DMS53 treated with DMSO at 0.1 percent for 48 hours (cell line): ENCODE measurements at regions not wholly inside any gene's neighbourhood (a gene's known extent, or its start where the extent isn't known, plus 50 kb on each side); places are given as distances from the start of the nearest gene placed in this dataset.
A peak's percentile ranks its signal among the peaks of the same experiment; 100 is the strongest.

ENCODE experiments used
- DNase-seq: peaks from one replicate; lab custom pipeline; 2025; ENCODE audit not compliant: unreplicated experiment; lab: John Stamatoyannopoulos, UW

DNA sequence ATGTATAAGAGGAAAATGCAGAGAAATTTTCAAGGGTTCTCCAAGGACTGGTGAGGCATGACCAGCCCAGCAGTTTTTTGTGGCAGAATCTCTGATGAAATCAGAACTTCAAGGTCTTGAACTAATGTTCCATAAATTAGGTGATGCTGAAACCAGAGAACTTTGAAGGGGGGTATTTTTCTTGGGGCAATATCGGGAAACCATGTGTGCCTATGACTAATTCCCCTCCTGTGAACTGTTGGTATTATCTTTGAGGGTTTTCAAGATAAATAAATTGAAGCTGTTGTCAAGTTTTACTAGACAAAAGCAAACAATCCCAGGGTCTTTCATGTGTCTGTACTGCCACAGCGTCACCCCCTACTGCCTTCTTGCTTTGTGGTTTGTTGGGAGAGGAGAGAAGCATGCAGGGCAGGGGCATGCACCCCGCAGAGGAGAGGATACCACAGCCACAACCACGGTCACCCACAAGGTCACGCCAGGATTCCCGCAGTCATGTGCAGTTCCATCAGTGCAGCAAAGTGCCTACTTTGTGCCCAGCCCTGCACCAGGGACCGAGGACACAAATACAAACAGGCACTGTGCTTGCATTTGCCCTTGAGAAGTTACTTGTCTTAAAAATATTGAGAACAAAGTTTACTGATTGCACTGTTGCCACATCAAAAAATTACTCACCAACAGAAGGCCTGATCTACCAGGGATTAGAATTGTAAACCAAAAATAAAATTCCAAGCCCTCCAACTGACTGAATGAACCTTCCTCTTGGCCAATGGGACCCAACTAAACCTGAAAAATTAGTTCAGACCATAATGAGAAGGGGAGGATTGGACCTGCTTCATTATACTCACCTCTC is 413.3 kb upstream of the TRIB2 start:
- peak; percentile 59 for DNase-seq

DNA sequence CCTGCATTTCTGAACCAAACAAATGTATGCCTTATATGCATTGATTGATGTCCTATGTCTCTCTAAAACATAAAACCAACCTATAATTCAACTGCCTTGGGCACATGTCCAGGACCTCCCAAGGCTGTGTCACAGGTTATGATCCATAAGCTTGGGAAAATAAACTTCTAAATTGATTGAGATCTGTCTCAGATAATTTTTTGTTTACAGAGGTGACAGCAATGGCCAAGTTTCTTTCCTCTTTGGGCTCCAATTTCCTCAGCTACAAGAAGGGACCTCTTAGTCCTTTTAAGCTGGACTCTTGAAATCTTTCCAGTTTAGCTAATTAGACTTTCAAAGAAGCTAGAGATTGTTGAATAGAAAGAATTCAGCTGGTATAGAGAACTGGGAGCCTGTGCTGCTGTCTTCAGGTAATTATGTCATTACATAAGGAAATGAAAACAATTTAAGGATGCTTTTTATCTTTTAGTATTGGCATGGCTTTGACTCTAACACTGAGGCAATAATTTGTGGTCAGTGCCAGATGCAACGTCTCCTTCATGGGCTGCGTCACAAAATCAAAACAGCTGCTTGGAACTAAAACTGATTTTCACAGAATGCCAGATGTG is 412.1 kb upstream of the TRIB2 start:
- no peak for DNase-seq

DNA sequence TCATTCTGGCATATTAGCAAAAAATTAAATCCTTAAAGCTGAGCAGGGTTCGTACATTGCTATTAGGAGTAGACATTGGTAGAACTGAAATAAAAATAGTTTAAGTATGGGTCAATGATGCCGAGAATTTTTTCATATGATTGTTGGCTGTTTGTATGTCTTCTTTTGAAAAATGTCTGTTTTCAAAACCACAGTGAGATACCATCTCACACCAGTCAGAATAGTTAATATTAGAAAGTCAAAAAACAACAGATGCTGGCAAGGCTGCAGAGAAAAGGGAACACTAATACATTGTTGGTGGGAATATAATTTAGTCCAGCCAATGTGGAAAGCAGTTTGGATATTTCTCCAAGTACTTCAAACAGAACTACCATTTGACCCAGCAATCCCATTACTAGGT is 410.8 kb upstream of the TRIB2 start:
- no peak for DNase-seq

DNA sequence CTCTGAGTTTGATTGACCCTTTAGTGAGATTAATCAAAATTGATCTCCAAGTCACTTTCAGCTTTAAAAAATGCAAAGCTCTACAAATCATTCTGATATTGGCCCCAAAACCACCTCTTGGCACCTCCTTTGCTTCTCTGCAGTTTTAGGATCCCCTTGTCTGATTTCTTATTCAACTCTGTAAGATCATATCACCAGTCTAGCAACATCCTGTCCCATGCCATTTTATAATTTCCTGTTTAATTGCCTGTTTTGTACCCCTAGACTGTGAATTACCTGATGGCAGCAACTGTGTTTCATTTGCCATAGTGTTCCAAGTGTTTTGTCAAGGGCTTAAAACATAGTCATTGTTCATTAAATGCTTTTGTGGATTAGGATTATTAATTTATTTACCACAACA is 406.3 kb upstream of the TRIB2 start:
- no peak for DNase-seq

DNA sequence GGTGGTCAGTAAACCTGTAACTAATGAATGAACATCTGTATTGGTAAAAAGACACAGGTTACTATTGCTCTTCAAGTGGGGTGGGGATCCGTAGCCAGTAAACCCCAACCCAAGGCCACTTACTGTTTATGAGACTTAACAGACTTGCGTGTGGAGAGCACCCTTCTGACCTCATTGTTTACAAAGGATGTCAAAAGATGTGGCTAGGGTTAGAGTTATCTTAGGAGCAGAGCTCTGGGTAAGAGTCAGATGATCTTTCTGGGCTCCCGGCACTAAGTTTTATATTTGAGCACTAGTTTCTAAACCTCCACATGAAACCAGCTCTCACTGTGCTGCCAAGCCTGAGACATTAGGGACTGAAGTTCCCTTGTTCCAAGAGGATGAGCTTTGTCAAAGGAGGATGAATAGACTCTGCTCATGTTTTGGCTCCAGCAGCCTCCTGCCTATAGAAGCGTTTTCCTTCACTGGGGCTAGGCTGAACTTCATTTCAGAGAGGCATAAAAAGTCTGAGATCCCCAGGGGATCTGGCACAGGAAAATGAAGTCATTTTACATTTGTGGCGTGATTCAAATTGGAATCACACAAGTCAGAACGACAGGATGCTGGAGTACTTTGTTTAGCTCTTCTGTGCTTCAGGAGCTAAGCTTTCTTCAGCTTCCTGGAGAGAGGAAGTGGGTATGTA is 403.1 kb upstream of the TRIB2 start:
- no peak for DNase-seq

DNA sequence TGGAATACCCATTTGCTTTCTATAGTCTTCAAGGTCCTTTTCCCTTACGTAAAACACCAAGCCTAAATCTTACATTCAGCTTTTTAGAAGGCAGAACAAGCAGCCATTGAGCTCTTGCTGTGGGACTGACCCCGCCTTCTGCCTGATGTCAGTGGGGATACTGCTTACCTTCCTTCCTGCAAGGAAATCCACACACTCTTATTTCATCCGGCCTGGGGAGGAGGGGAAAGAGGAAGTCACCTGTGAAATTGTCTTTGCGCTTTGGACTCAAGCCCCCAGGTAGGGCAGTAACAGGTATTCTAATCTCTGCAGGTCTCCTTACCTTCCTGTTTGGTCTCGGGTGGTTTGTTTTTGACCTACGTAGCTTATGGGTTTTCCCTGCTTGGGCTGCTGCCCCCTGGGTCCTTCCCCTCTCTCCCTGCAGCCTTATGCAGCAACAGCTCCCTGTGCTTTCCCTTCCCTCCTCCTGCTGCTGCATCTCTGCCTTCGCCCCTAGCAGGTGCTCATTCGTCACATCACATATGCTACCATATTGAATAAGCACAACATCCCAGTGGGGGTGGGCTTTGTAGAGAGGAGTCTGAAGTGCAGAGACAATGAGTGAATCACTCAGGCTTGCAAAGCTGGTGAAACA is 402.5 kb upstream of the TRIB2 start:
- no peak for DNase-seq

DNA sequence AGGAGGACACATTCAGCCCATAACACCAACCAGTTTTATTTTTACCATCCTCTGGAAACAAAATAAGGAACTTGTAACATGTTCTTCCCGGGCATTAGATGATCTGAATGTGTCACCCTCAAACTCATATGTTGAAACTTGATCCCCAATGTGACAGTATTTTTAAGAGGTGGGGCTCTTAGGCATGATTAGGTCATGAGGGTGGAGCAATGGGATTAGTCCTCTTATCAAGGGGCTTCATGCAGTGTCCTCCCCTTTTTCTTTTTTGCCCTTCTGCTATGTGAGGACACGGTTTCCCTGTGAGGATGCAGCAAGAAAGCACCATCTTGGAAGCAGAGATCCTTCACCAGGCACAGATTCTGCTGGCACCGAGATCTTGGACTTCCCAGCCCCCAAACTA is 401.5 kb upstream of the TRIB2 start:
- no peak for DNase-seq

DNA sequence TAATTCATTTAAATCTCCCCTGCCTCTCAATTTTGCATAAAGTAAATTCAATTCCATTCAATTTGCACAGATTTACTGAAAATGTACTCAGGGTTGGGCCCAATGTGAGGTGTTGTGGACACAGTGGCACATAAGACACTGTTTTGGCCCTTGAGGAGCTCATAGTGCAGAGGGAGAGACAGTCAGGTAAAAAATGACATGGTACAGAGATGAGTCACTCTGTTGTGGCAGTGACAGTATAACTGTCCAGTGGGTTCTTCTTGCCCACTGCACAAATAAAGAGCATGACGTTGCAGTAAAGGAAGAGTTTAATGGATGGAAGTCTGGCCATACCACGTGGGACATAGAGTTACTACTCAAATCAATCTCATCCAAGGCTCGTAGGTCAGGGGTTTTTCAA is 400.3 kb upstream of the TRIB2 start:
- DNase-seq = no peak

DNA sequence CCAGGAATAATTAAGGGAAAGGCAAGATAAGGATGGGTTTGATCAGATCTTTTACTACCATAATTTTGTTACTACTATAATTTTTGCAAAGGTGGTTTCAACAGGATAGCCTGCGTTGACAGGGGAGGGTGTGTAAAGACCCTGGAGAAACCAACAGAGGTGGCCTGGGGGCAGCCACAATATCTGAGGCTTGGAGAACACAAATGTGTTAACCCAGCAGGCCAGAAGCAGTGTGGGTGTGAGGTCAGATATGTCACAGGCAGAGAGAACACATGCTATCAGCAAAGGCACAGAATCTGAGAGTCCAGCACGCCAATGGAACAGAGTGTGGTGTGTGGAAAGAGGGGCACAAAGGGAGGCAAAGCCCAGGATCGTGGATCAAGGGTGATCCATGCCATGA is 399.4 kb upstream of the TRIB2 start:
- DNase-seq = no peak

DNA sequence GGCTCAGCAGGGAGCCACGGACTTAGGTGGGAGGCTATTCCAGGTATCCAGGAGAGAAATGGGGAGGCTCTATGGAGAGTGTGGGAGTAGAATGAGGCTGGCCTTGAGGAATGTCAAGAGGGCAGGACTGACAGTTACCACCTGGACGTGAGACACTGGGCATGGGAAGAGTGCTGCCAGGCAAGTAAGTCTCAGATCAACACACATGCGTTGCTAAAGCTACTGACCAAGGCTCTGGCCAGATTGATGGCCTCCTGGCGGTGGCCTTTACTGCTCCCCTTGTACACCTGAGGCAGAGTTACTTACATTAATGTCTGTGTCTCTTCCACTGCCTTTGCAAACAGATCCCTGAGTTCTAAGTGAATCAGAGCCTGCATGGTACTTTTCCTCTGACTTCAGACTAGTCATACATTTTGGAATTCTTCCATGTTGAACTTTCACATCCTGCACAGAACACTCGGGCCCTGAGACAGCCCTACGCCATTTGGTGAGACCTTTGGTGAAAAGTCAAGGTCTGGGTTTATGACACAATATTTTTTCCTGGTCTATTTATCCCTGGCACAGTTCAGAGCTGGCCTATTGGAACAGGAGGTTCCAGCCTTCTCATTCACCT is 398.8 kb upstream of the TRIB2 start:
- DNase-seq = no peak

DNA sequence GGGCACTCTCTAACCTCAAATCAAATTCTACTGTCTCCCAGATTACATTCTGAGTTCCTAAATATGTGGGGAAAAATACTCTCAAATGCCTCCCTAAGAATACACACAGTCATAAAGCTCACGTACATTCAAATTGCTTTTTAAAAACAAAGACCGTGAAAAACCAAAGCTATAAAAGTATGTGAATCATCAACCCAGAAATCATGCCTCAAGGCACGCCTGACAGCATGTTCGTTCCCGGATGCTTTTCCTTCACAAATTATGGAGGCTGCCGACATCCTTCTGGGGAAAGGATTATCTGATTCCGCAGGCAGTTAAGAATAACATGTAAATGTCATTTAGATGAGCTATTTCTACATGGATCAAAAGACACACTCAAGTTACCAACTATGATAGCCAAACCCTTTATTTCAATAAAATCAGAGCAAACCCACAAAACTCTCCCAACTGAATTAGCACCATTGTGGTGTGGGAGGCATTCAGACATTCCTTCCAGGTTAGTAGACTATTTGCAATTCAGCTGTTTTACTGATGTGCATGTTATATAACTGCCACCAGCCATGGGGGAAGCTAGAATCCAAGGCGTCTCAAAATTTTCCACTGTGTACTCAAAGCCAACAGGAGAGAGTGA is 398.2 kb upstream of the TRIB2 start:
- no peak for DNase-seq

DNA sequence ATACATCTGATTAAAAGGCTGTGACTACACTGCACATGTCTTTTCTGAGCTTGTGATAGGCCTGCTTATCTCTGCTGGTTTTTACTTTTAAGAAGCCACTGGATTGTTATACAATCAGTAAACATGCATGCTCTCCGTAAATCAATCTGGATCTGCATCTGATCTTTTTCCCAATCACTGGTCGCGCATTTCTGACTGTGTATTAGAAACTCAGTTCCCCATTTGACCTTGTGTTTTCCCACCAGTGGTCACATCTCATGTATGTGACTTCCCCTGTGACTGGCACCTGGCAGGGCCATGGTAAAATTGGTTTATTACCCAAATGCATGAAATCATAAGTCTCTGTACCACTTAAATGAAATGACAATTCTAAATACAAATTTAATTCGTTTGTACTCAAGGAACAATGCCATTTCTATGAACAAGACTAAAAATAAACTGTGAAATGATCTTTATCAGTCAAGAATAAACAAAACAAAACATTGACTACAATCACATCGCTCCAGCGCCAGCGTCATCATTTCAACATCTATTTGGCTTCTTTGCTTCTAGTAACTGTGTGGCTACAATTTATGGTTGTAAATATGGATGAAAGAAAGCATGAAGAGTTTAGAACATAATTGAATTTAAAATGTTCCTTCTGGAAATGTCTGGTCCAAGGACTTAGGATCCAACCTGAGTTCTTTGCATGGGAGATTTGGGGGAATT is 396.6 kb upstream of the TRIB2 start:
- DNase-seq = no peak

DNA sequence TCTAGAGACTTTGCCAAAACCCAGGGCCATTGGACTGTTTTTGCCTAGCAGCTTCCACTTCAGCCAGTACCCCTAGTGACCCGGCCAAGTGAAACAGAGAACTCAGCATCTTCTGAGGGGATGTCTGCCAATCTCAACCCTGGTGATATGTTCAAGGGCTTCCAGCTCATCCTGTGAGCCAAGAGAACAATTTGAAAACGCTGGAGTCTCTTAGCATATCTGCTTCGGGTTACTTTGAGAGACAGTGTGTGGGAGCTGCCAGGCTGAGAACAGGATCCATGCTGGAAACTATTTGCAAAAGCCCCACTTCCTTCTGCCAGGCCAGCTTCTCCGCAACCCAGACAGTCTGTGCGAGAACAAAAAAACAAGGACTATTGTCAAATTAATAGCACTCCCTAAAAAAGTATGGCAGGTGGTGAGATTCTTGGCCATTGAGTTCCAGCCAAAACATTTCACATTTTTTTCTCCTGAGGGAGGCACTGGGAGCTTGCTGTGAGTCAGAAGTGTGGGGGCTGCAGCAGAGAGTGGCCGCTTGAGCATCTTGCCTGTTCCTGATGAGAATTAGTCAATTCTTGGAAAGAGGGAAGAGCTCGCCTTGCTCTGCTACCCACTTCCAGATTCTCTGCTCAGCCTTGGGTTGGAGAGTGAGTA is 395.6 kb upstream of the TRIB2 start:
- DNase-seq = no peak

DNA sequence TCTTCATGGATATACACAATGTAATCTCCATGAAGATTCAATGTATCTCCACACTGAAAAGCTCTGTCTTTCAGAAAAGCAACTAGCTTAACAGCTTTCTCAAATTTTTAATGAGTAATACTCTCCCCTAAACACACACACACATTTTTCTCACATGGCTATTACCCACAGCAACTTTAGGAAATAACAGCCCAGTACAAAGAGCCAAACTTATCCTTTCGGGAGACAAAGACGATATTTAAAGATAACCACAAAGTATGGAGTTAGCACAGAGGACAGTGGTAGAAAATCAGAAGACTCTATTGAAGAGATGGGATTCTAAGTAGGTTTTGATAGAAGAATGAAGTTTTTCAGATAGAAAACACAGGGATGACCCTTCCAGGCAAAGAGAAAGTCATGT is 394.9 kb upstream of the TRIB2 start:
- no peak for DNase-seq

DNA sequence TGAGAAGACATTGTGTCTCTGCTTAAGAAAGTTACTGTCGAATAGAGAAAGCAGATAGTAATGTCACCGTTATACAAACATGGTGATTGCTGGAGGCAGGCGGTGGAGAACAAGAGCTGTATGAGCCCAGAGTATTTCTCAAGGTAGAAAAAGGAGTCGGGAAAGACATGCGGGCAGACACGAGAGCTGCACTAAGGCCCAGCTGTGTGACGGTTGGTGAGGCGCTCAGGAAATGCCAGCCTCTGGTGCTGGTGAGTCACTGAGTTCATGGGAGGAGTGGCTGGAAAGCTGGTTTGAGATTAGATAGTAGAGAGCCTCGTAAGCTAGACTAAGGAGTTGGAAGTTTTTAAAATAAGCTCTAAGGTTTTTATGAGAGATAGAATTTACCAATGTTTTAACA is 390.9 kb upstream of the TRIB2 start:
- no peak for DNase-seq

DNA sequence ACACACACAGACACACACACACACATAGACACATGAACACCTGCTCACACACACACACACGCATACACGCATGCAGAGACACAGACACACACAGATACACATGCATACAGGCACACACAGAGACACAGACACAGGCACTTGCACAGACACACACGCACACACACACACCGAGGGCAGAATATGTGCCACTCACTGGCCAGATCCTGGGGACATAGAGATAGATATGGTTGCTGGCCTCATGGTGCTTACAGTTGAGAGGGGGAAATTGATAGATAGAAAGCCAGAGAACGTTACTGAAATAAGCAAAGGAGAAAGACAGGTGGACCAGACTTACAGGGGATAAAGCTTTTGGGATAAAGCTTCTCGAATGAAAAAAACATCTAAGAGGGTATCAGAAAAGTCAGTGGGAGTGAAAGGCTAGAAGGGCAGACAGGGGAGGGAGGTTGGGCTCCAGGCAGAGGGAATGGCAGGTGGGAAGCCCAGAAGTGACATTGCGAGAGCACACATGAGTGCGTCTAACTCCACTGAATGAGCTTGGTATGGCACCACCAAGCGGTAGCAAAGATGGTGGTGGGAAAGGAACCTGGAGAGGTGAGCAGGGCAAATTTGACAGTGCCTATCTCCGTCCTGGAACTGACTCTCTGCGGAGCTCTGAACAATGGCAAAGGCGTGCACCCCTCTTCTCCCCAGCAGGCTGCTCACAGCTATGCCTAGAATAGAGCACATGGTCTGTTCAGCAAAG is 390.1 kb upstream of the TRIB2 start:
- no peak for DNase-seq

DNA sequence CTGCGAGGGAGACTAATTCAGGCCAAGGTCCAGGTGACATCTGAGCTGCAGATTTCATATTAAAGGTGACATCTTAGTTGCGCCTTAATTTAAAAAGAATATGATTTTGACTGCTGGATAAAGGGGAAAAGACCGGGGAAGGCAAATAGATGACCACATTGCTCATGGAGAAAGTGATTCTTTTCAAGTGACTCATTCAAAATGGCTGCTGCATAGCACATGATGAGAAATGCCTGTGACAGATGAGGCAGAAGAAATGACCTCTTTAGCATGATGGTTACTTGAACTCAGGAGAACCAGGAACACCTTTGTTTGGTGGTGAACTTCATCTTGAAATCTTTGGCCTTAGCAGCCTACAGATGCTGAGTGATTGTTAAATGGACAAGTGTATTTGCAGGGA is 385.8 kb upstream of the TRIB2 start:
- no peak for DNase-seq

DNA sequence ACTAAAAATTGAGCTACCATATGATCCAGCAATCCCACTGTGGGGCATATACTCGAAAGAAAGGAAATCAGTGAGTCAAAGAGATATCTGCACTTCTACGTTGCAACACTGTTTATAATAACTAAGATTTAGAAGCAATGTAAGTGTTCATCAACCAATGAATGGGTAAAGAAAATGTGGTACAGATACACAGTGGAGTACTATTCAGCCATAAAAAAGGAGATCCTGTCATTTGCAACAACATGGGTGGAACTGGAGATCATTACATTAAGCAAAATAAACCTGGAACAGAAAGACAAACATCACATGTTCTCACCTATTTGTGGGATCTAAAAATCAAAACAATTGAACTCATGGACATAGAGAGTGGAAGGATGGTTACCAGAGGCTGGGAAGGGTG is 385.0 kb upstream of the TRIB2 start:
- DNase-seq = no peak

DNA sequence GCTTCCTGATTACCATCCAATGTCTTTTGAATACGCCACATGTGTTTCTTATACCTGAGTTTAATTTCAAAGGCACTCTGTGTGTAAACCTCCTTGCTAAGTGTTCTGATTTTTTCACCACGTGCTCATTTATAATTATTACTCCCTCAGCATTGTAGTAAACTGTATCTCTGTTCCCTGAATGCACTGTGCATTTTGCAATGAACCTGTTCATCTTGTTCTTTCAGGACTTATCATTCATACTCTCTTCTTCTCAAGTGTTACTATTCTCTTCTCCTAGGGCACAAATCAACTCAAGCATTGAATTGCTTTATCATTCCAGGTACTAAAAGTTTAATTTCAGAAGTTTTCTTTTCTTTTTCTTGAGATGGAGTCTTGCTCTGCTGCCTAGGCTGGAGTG is 383.4 kb upstream of the TRIB2 start:
- no peak for DNase-seq
